GM12874 (cell line): ENCODE measurements at regions not wholly inside any gene's neighbourhood (a gene's known extent, or its start where the extent isn't known, plus 50 kb on each side); places are given as distances from the start of the nearest gene placed in this dataset.

Source experiments
- CTCF ChIP-seq: IDR thresholded peaks from 2 replicates; pipeline ENCODE4 v1.5.1; 2011; ENCODE audit warnings: low read depth, mild to moderate bottlenecking, control low read depth, low read length, moderate library complexity; ENCODE audit not compliant: insufficient read depth

GRCh38 chr18:42287047-42287446 lies 332.0 kb downstream of the PIK3C3 start:
- no peak for TF ChIP-seq CTCF

- no peak for TF ChIP-seq CTCF
Observed at GRCh38 chr18:42288129-42288528, 333.1 kb downstream of the PIK3C3 start.

- no peak for TF ChIP-seq CTCF
Observed at GRCh38 chr18:42289526-42289925, 334.5 kb downstream of the PIK3C3 start.

GRCh38 chr18:42290318-42291307 lies 335.6 kb downstream of the PIK3C3 start:
- TF ChIP-seq CTCF, result no peak

- no peak for TF ChIP-seq CTCF
Observed at GRCh38 chr18:42292654-42293053, 337.6 kb downstream of the PIK3C3 start.

GRCh38 chr18:42296192-42296591 lies 341.2 kb downstream of the PIK3C3 start:
- TF ChIP-seq CTCF, result no peak

- TF ChIP-seq CTCF, result no peak
Observed at GRCh38 chr18:42296723-42297122, 341.7 kb downstream of the PIK3C3 start.
